SK-N-SH (cell line): ENCODE measurements at regions not wholly inside any gene's neighbourhood (a gene's known extent, or its start where the extent isn't known, plus 50 kb on each side); places are given as distances from the start of the nearest gene placed in this dataset.

Experiments used
- CTCF ChIA-PET: fragments of 300-600, 350-600 bp; formaldehyde crosslinking; extraction: SDS; loops from one replicate; lab custom pipeline; 2021; lab: Yijun Ruan, JAX
- POLR2A ChIA-PET: fragments of 350-600 bp; sonication (Branson Sonifier 250); formaldehyde crosslinking; extraction: SDS; loops from one replicate; lab custom pipeline; 2020; ENCODE audit warnings: antibody characterized with exemption, inconsistent platforms; lab: Yijun Ruan, JAX
- DNase-seq: peaks from one replicate; pipeline ENCODE4 v3.0.0; 2012
- H2AFZ ChIP-seq: fragments of 200-600 bp; sonication (generic); 2 replicates; pipeline ENCODE4 v1.8.1; 2016; ENCODE audit warnings: antibody characterized with exemption, mild to moderate bottlenecking, low read depth
- H3F3A ChIP-seq: fragments of 200-600 bp; sonication (generic); replicated peaks from 2 replicates; pipeline ENCODE3; 2016; ENCODE audit warnings: antibody characterized with exemption, mild to moderate bottlenecking; ENCODE audit not compliant: insufficient read depth
- H3K27ac ChIP-seq, 2 experiments: fragments of 200-500 bp in 1 of 2; fragments of 200-600 bp in 1 of 2; sonication (Bioruptor generic) in 1 of 2; sonication (generic), shearing (Covaris generic) in 1 of 2; 2 replicates each; pipeline versions ENCODE4 v1.5.1 to v1.6.1; 2014 to 2016; ENCODE audit warnings: low read depth in 2 of 2, inconsistent platforms in 1 of 2, low read length in 1 of 2, mild to moderate bottlenecking in 1 of 2, mixed read lengths in 1 of 2
- H3K27me3 ChIP-seq: fragments of 200-600 bp; sonication (generic), shearing (Covaris generic); 2 replicates; pipeline ENCODE4 v1.6.1; 2016; ENCODE audit warnings: mixed run types; ENCODE audit not compliant: insufficient read depth
- H3K36me3 ChIP-seq, 2 experiments: fragments of 200-500 bp in 1 of 2; fragments of 200-600 bp in 1 of 2; sonication (Bioruptor generic) in 1 of 2; sonication (generic) in 1 of 2; replicated peaks in 1 of 2; 2 replicates each; pipeline versions ENCODE3 to v1.5.1; 2014 to 2016; ENCODE audit warnings: low read length in 1 of 2, mild to moderate bottlenecking in 1 of 2; ENCODE audit not compliant: insufficient read depth in 2 of 2, control insufficient read depth in 1 of 2
- H3K4me1 ChIP-seq, 2 experiments: fragments of 200-500 bp in 1 of 2; fragments of 200-600 bp in 1 of 2; sonication (Bioruptor generic) in 1 of 2; sonication (generic), shearing (Covaris generic) in 1 of 2; 2 replicates each; pipeline versions ENCODE4 v1.5.1 to v1.6.1; 2014 to 2016; ENCODE audit warnings: low read depth in 1 of 2, low read length in 1 of 2, mixed run types in 1 of 2; ENCODE audit not compliant: insufficient read depth in 2 of 2, control insufficient read depth in 1 of 2
- H3K4me2 ChIP-seq: fragments of 200-600 bp; sonication (generic), shearing (Covaris generic); 2 replicates; pipeline ENCODE4 v1.6.1; 2017; ENCODE audit warnings: mixed run types
- H3K4me3 ChIP-seq, 2 experiments: fragments of 200-500 bp in 1 of 2; fragments of 200-600 bp in 1 of 2; sonication (Bioruptor generic) in 1 of 2; sonication (generic), shearing (Covaris generic) in 1 of 2; 2 replicates each; pipeline versions ENCODE4 v1.5.1 to v1.8.1; 2014 to 2016; ENCODE audit warnings: low read depth in 2 of 2, inconsistent platforms in 1 of 2, low read length in 1 of 2, mild to moderate bottlenecking in 1 of 2, mixed read lengths in 1 of 2, moderate library complexity in 1 of 2
- H3K79me2 ChIP-seq: fragments of 200-600 bp; sonication (generic); 2 replicates; pipeline ENCODE4 v1.8.1; 2017; ENCODE audit warnings: mild to moderate bottlenecking; ENCODE audit not compliant: insufficient read depth
- H3K9ac ChIP-seq: fragments of 200-600 bp; sonication (generic); 2 replicates; pipeline ENCODE4 v1.6.1; 2017; ENCODE audit warnings: mixed run types
- H3K9me2 ChIP-seq: fragments of 200-600 bp; sonication (generic); 2 replicates; pipeline ENCODE4 v1.6.1; 2017; ENCODE audit warnings: mixed run types
- H3K9me3 ChIP-seq: fragments of 200-600 bp; sonication (generic); 2 replicates; pipeline ENCODE4 v1.6.1; 2017; ENCODE audit warnings: mixed run types, mild to moderate bottlenecking, moderate library complexity
- H4K20me1 ChIP-seq: fragments of 200-600 bp; sonication (generic); 2 replicates; pipeline ENCODE4 v1.6.1; 2017; ENCODE audit warnings: mild to moderate bottlenecking, mixed run types; ENCODE audit not compliant: insufficient read depth
- CHD2 ChIP-seq: fragments of 150-350 bp; IDR thresholded peaks from 2 replicates; pipeline ENCODE4 v1.6.1; 2018; ENCODE audit warnings: low read length; ENCODE audit not compliant: partially characterized antibody
- ELF1 ChIP-seq: IDR thresholded peaks from 2 replicates; pipeline ENCODE4 v1.4.0; 2012
- EP300 ChIP-seq, 2 experiments: IDR thresholded peaks; 2 replicates each; pipeline versions ENCODE4 v1.4.0 to v1.6.1; 2012; ENCODE audit warnings: borderline replicate concordance in 1 of 2, low read depth in 1 of 2, low read length in 1 of 2
- FOXJ3 ChIP-seq: sonication (generic); formaldehyde crosslinking; IDR thresholded peaks from 2 replicates; pipeline ENCODE4 v1.5.1; 2020; ENCODE audit warnings: mild to moderate bottlenecking, missing genetic modification reagents
- NFIC ChIP-seq: IDR thresholded peaks from 2 replicates; pipeline ENCODE4 v1.4.0; 2012; ENCODE audit warnings: borderline replicate concordance
- RXRA ChIP-seq: IDR thresholded peaks from 2 replicates; pipeline ENCODE4 v1.4.0; 2012; ENCODE audit warnings: low read depth, mild to moderate bottlenecking, borderline replicate concordance
- SIN3A ChIP-seq: IDR thresholded peaks from 2 replicates; pipeline ENCODE4 v1.6.1; 2012; ENCODE audit warnings: low read depth, mild to moderate bottlenecking, low read length, moderate library complexity, borderline replicate concordance
- SMC3 ChIP-seq: IDR thresholded peaks from 2 replicates; pipeline ENCODE4 v1.6.1; 2012; ENCODE audit warnings: low read depth, low read length, improper control_type of control experiment
- TCF12 ChIP-seq: IDR thresholded peaks from 2 replicates; pipeline ENCODE4 v1.4.0; 2012
- TEAD4 ChIP-seq: IDR thresholded peaks from 2 replicates; pipeline ENCODE4 v1.4.0; 2012; ENCODE audit warnings: mild to moderate bottlenecking, borderline replicate concordance; ENCODE audit not compliant: insufficient read depth
- YY1 ChIP-seq: IDR thresholded peaks from 2 replicates; pipeline ENCODE4 v1.4.0; 2012; ENCODE audit warnings: low read depth, mild to moderate bottlenecking
- WGBS: methylation state at CpG from one replicate; pipeline ENCODE4 v1.1.6; 2017; ENCODE audit warnings: low lambda C conversion rate; 5-methylcytosine and 5-hydroxymethylcytosine counted together
- TF ChIP-seq, protein P1 (sequence below): fragments of 150-350 bp; IDR thresholded peaks from 2 replicates; pipeline ENCODE4 v1.6.1; 2017; ENCODE audit warnings: antibody characterized with exemption, low read length, low read depth, borderline replicate concordance
- TF ChIP-seq, protein P2 (sequence below): IDR thresholded peaks from 2 replicates; pipeline ENCODE4 v1.6.1; 2012; ENCODE audit warnings: mild to moderate bottlenecking, low read depth, low read length, moderate library complexity
- TF ChIP-seq, protein P3 (sequence below): IDR thresholded peaks from 2 replicates; pipeline ENCODE4; 2012

DNA sequence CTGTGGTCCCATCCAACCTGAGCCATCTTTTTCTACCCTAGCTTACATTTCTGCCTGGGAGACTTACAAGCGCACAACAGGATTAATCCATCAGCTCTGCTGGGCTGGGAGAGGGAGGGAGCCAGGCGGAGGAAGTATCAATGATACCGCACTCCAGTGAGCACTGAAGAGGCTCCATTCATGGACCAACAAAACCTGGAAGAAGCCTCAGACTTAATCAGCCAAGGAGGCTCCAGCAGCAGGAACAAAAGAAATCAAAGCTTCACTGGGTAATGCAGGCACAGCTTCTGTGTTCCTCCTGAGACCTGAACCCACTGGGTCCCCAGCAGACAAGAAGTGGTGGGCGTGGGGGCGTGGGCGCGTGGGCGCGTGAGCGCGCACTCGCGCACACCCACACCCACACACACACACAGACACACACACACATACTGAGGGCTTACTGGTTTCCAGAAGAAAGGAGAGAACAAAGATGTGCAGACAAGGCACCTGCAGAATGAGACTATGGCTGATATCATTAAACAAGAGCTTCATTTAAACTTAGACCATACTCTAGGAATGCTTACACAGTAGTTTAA lies 87.0 kb upstream of the BOC start:
- Histone ChIP-seq H3K36me3 (no peaks in the 10 kb centered on the region), H3K9me2 (no peaks in the 10 kb centered on the region), H2AFZ (no peak overlapping the region), H3K27ac (no peak overlapping the region), H3F3A (no peaks in the 10 kb centered on the region), H3K4me2 (no peak overlapping the region), H3K9ac (no peak overlapping the region), H3K9me3 (no peaks in the 10 kb centered on the region), H4K20me1 (no peaks in the 10 kb centered on the region), H3K79me2 (no peaks in the 10 kb centered on the region), H3K4me3 (no peak overlapping the region), H3K4me1 (no peaks in the 10 kb centered on the region; a peak in 1 of 4 replicates), H3K27me3 (no peaks in the 10 kb centered on the region)
- CTCF ChIA-PET = interaction anchor here (0.6 to 2.7 kb wide), 4 partner anchors 10 to 73 kb away, joined by 3 to 9 read pairs (median 4); no protein-coding TSS in a partner anchor
- POLR2A ChIA-PET = no interaction called here
- WGBS = 94% methylated on average over 13 of the region's 13 CpGs
- TF ChIP-seq ELF1 (no peak), TCF12 (no peak), YY1 (no peak), SIN3A (no peak), TEAD4 (no peak), CHD2 (no peak), SMC3 (no peak), EP300 (IDR thresholded peaks at IDR 0.05; ENCODE audit: borderline replicate concordance in 1 of 2, low read depth in 1 of 2, low read length in 1 of 2) (no peak)
- TF ChIP-seq, protein P1, sequence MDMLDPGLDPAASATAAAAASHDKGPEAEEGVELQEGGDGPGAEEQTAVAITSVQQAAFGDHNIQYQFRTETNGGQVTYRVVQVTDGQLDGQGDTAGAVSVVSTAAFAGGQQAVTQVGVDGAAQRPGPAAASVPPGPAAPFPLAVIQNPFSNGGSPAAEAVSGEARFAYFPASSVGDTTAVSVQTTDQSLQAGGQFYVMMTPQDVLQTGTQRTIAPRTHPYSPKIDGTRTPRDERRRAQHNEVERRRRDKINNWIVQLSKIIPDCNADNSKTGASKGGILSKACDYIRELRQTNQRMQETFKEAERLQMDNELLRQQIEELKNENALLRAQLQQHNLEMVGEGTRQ = no peak
- no peak for DNase-seq

DNA sequence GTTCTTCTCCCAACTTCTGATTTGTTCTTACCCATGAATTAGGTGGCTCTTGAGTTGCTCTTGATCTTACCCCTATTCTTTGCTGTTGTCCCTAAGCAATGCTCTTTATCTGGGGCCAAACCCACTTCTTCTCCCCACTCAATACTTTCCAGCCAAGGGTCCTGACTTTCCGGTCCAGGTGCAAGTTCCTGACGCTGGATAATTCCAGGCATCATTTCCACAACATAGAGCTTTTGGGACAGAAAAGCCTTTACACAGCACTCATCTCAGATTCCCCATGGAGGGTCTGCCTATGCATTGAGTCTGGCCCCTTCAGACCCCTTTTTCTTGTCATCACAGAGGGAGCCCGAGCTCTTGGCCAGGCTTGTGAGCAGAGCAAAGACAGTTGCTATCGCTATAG lies 85.4 kb upstream of the BOC start:
- CTCF ChIA-PET = interaction anchor here (1.2 to 2.7 kb wide), 2 partner anchors 10 to 75 kb away, joined by 3 to 9 read pairs; no protein-coding TSS in a partner anchor
- 99% methylated on average over 4 of the region's 4 CpGs for WGBS
- H2AFZ ChIP-seq = no peak overlapping the region

More for the DNA sequence above, 85.4 kb upstream of the BOC start:
- H3F3A ChIP-seq = no peaks in the 10 kb centered on the region
- no peaks in the 10 kb centered on the region for H3K79me2 ChIP-seq
- no peak overlapping the region for H3K4me3 ChIP-seq
- H3K27me3 ChIP-seq = no peaks in the 10 kb centered on the region
- H3K27ac ChIP-seq = no peak overlapping the region
- no peaks in the 10 kb centered on the region for H4K20me1 ChIP-seq
- no peaks in the 10 kb centered on the region; a peak in 1 of 4 replicates for H3K4me1 ChIP-seq
- no peaks in the 10 kb centered on the region for H3K9me3 ChIP-seq
- H3K36me3 ChIP-seq = no peaks in the 10 kb centered on the region
- TF ChIP-seq FOXJ3 = no peak
- no peak for TF ChIP-seq RXRA
- no peak for TF ChIP-seq NFIC
- TF ChIP-seq, protein P1 = no peak
- TF ChIP-seq, protein P2, sequence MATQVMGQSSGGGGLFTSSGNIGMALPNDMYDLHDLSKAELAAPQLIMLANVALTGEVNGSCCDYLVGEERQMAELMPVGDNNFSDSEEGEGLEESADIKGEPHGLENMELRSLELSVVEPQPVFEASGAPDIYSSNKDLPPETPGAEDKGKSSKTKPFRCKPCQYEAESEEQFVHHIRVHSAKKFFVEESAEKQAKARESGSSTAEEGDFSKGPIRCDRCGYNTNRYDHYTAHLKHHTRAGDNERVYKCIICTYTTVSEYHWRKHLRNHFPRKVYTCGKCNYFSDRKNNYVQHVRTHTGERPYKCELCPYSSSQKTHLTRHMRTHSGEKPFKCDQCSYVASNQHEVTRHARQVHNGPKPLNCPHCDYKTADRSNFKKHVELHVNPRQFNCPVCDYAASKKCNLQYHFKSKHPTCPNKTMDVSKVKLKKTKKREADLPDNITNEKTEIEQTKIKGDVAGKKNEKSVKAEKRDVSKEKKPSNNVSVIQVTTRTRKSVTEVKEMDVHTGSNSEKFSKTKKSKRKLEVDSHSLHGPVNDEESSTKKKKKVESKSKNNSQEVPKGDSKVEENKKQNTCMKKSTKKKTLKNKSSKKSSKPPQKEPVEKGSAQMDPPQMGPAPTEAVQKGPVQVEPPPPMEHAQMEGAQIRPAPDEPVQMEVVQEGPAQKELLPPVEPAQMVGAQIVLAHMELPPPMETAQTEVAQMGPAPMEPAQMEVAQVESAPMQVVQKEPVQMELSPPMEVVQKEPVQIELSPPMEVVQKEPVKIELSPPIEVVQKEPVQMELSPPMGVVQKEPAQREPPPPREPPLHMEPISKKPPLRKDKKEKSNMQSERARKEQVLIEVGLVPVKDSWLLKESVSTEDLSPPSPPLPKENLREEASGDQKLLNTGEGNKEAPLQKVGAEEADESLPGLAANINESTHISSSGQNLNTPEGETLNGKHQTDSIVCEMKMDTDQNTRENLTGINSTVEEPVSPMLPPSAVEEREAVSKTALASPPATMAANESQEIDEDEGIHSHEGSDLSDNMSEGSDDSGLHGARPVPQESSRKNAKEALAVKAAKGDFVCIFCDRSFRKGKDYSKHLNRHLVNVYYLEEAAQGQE = no peak
- TF ChIP-seq, protein P3, sequence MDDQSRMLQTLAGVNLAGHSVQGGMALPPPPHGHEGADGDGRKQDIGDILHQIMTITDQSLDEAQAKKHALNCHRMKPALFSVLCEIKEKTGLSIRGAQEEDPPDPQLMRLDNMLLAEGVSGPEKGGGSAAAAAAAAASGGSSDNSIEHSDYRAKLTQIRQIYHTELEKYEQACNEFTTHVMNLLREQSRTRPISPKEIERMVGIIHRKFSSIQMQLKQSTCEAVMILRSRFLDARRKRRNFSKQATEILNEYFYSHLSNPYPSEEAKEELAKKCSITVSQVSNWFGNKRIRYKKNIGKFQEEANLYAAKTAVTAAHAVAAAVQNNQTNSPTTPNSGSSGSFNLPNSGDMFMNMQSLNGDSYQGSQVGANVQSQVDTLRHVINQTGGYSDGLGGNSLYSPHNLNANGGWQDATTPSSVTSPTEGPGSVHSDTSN = no peak
- no peak overlapping the region for H3K4me2 ChIP-seq
- H3K9me2 ChIP-seq = no peaks in the 10 kb centered on the region
- no peak for DNase-seq
- POLR2A ChIA-PET = no interaction called here
- no peak overlapping the region for H3K9ac ChIP-seq
